H9 (cell line): ENCODE measurements at regions not wholly inside any gene's neighbourhood (a gene's known extent, or its start where the extent isn't known, plus 50 kb on each side); places are given as distances from the start of the nearest gene placed in this dataset.

Experiments used
- DNase-seq: peaks from one replicate; pipeline ENCODE4 v3.0.0-alpha.2; 2017
- H2AFZ ChIP-seq: one replicate; pipeline ENCODE4 v1.6.1; 2013; ENCODE audit warnings: mild to moderate bottlenecking, low read length, control low read depth, moderate library complexity
- H2AK5ac ChIP-seq: 2 replicates; pipeline ENCODE4 v1.6.1; 2013; ENCODE audit warnings: low read length, control low read depth, mixed read lengths; ENCODE audit not compliant: insufficient read length
- H2BK120ac ChIP-seq: one replicate; pipeline ENCODE4 v1.6.1; 2013; ENCODE audit warnings: low read depth, mild to moderate bottlenecking, low read length, control low read depth, inconsistent platforms; ENCODE audit not compliant: poor library complexity, severe bottlenecking
- H2BK12ac ChIP-seq: 2 replicates; pipeline ENCODE4 v1.6.1; 2013; ENCODE audit warnings: low read length, control low read depth, mixed read lengths, low read depth; ENCODE audit not compliant: insufficient read length
- H2BK15ac ChIP-seq: 2 replicates; pipeline ENCODE4 v1.6.1; 2013; ENCODE audit warnings: low read depth, low read length, control low read depth
- H2BK20ac ChIP-seq: one replicate; pipeline ENCODE4 v1.6.1; 2013; ENCODE audit warnings: low read depth, mild to moderate bottlenecking, low read length, control low read depth, inconsistent platforms; ENCODE audit not compliant: poor library complexity, severe bottlenecking
- H2BK5ac ChIP-seq: 2 replicates; pipeline ENCODE4 v1.6.1; 2013; ENCODE audit warnings: low read length, control low read depth, mixed read lengths; ENCODE audit not compliant: insufficient read length
- H3K14ac ChIP-seq: 2 replicates; pipeline ENCODE4 v1.6.1; 2013; ENCODE audit warnings: low read length, control low read depth; ENCODE audit not compliant: insufficient read depth
- H3K18ac ChIP-seq: 2 replicates; pipeline ENCODE4 v1.6.1; 2013; ENCODE audit warnings: low read depth, mild to moderate bottlenecking, mixed read lengths, low read length, control low read depth; ENCODE audit not compliant: insufficient read length
- H3K23ac ChIP-seq: 2 replicates; pipeline ENCODE4 v1.6.1; 2013; ENCODE audit warnings: low read length, control low read depth, mixed read lengths, low read depth; ENCODE audit not compliant: insufficient read length
- H3K23me2 ChIP-seq: 2 replicates; pipeline ENCODE4 v1.6.1; 2013; ENCODE audit warnings: low read depth, mild to moderate bottlenecking, mixed read lengths, low read length, control low read depth; ENCODE audit not compliant: insufficient read length, poor library complexity, severe bottlenecking
- H3K27ac ChIP-seq: 2 replicates; pipeline ENCODE4 v1.5.1; 2013; ENCODE audit warnings: low read length, control low read depth, mixed read lengths, low read depth; ENCODE audit not compliant: insufficient read length
- H3K27me3 ChIP-seq: 2 replicates; pipeline ENCODE4 v1.6.1; 2013; ENCODE audit warnings: low read length, control low read depth, inconsistent platforms; ENCODE audit not compliant: insufficient read depth
- H3K4ac ChIP-seq: 2 replicates; pipeline ENCODE4 v1.6.1; 2013; ENCODE audit warnings: low read depth, mild to moderate bottlenecking, control low read depth, inconsistent platforms, low read length, moderate library complexity
- H3K4me1 ChIP-seq: 2 replicates; pipeline ENCODE4 v1.6.1; 2013; ENCODE audit warnings: low read length, control low read depth, inconsistent platforms; ENCODE audit not compliant: insufficient read depth
- H3K4me2 ChIP-seq: 2 replicates; pipeline ENCODE4 v1.6.1; 2013; ENCODE audit warnings: low read length, control low read depth, mixed read lengths; ENCODE audit not compliant: insufficient read length, insufficient read depth
- H3K56ac ChIP-seq: 2 replicates; pipeline ENCODE4 v1.6.1; 2013; ENCODE audit warnings: low read depth, mild to moderate bottlenecking, mixed read lengths, low read length, control low read depth; ENCODE audit not compliant: insufficient read length
- H3K79me1 ChIP-seq: 2 replicates; pipeline ENCODE4 v1.6.1; 2013; ENCODE audit warnings: low read depth, mild to moderate bottlenecking, moderate library complexity, low read length, control low read depth, inconsistent platforms; ENCODE audit not compliant: insufficient read depth, poor library complexity, severe bottlenecking
- H3K79me2 ChIP-seq: 2 replicates; pipeline ENCODE4 v1.6.1; 2013; ENCODE audit warnings: low read length, control low read depth, inconsistent platforms; ENCODE audit not compliant: insufficient read depth
- H3K9ac ChIP-seq: 2 replicates; pipeline ENCODE4 v1.6.1; 2013; ENCODE audit warnings: low read length, control low read depth, mixed read lengths; ENCODE audit not compliant: insufficient read length; ENCODE audit errors: extremely low read depth
- H3K9me3 ChIP-seq: one replicate; pipeline ENCODE4 v1.6.1; 2013; ENCODE audit warnings: low read depth, low read length, inconsistent platforms; ENCODE audit not compliant: control insufficient read depth
- H3T11ph ChIP-seq: one replicate; pipeline ENCODE4 v1.6.1; 2013; ENCODE audit warnings: mild to moderate bottlenecking, low read length, control low read depth, inconsistent platforms
- H4K20me1 ChIP-seq: one replicate; pipeline ENCODE4 v1.6.1; 2013; ENCODE audit not compliant: control insufficient read depth, insufficient read length, insufficient read depth
- H4K5ac ChIP-seq: 2 replicates; pipeline ENCODE4 v1.6.1; 2013; ENCODE audit warnings: low read depth, mild to moderate bottlenecking, mixed read lengths, low read length, control low read depth; ENCODE audit not compliant: insufficient read length
- H4K8ac ChIP-seq: replicated peaks from 2 replicates; pipeline ENCODE4 v1.6.1; 2013; ENCODE audit warnings: low read length, control low read depth, mixed read lengths, low read depth; ENCODE audit not compliant: insufficient read length
- H4K91ac ChIP-seq: 2 replicates; pipeline ENCODE4 v1.6.1; 2013; ENCODE audit warnings: low read depth, mild to moderate bottlenecking, moderate library complexity, mixed read lengths, low read length, control low read depth; ENCODE audit not compliant: insufficient read length
- H3K27ac Mint-ChIP-seq, 3 experiments: 2 replicates in 2 of 3; 3 replicates in 1 of 3; pipeline ENCODE4 v1.8.0; 2020 to 2021; ENCODE audit warnings: mixed read lengths in 3 of 3, mild to moderate bottlenecking in 1 of 3, moderate library complexity in 1 of 3
- H3K27me3 Mint-ChIP-seq: 2 replicates; pipeline ENCODE4 v1.8.0; 2021; ENCODE audit warnings: low read depth, mild to moderate bottlenecking, moderate library complexity, mixed read lengths
- H3K36me3 Mint-ChIP-seq, 3 experiments: 2 replicates in 2 of 3; 3 replicates in 1 of 3; pipeline ENCODE4 v1.8.0; 2020 to 2021; ENCODE audit warnings: low read depth in 3 of 3, mixed read lengths in 3 of 3; ENCODE audit not compliant: insufficient read depth in 1 of 3
- H3K4me1 Mint-ChIP-seq, 2 experiments: 2 replicates each; pipeline ENCODE4 v1.8.0; 2020; ENCODE audit warnings: mixed read lengths in 2 of 2
- H3K4me3 Mint-ChIP-seq, 2 experiments: 2 replicates in 1 of 2; 3 replicates in 1 of 2; pipeline ENCODE4 v1.8.0; 2020 to 2021; ENCODE audit warnings: mild to moderate bottlenecking in 2 of 2, mixed read lengths in 2 of 2, moderate library complexity in 1 of 2
- H3K9me3 Mint-ChIP-seq, 2 experiments: 2 replicates in 1 of 2; 3 replicates in 1 of 2; pipeline ENCODE4 v1.8.0; 2020; ENCODE audit warnings: mild to moderate bottlenecking in 2 of 2, mixed read lengths in 2 of 2, moderate library complexity in 1 of 2
- WGBS: extraction: QIAGEN DNeasy Blood & Tissue Kit; methylation state at CpG from one replicate; pipeline ENCODE4 v1.1.7; 2013; ENCODE audit warnings: missing lambda C conversion rate, low lambda C conversion rate, mixed read lengths; ENCODE audit not compliant: insufficient read length; ENCODE audit errors: extremely low coverage; 5-methylcytosine and 5-hydroxymethylcytosine counted together
- TF ChIP-seq, protein P1 (sequence below): fragments of 200-600 bp; sonication (generic); conservative IDR thresholded peaks from 3 replicates; pipeline ENCODE4 v1.8.0; 2021; ENCODE audit warnings: antibody characterized with exemption, mild to moderate bottlenecking

DNA sequence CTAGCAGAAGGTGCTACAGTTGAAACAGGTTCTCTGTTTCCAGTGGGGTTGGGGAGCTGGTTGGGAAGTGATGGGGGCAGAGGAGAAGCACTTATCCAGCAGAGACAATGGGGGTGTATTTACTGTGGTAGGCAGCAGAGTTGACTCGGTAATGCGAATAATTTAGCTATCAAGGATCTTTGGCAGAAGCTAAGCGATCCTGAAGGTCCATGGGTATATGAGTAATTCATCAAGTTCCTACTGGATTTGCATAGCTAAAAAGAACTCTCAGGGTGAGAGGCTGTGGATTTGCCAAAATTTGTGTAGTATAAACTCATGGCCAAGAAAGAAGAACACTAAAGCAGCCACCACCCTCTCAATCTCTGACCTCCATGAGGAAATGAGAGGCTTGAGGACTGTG, 61.2 kb upstream of the EGFLAM start:
- H3K9me3 Mint-ChIP-seq = peaks cover 0 to 3% of the 10 kb centered on the region in 2 experiments; a peak in 2 of 5 replicates
- Histone ChIP-seq H3K4me2 (no peak overlapping the region), H3K79me1 (no peaks in the 10 kb centered on the region), H2BK5ac (no peak overlapping the region), H3K9me3 (no peaks in the 10 kb centered on the region), H4K8ac (no peak overlapping the region), H3K9ac (no peak overlapping the region), H2BK12ac (no peak overlapping the region), H4K91ac (no peak overlapping the region), H4K5ac (no peak overlapping the region), H3K27ac (no peak overlapping the region), H3K4ac (no peak overlapping the region), H3K79me2 (no peaks in the 10 kb centered on the region), H3K18ac (no peak overlapping the region), H3K23me2 (no peaks in the 10 kb centered on the region), H3K27me3 (no peaks in the 10 kb centered on the region), H3K4me1 (no peaks in the 10 kb centered on the region), H3K14ac (no peak overlapping the region), H2AK5ac (no peak overlapping the region), H2AFZ (no peak overlapping the region), H2BK120ac (no peak overlapping the region), H3T11ph (no peak overlapping the region), H2BK15ac (no peak overlapping the region), H3K23ac (no peak overlapping the region), H2BK20ac (no peak overlapping the region), H4K20me1 (no peaks in the 10 kb centered on the region), H3K56ac (no peak overlapping the region)
- H3K27me3 Mint-ChIP-seq = peaks cover 4% of the 10 kb centered on the region
- no peaks in the 10 kb centered on the region; a peak in 1 of 7 replicates for H3K36me3 Mint-ChIP-seq
- H3K27ac Mint-ChIP-seq = no peak overlapping the region
- H3K4me1 Mint-ChIP-seq = no peaks in the 10 kb centered on the region
- DNase-seq = no peak
- TF ChIP-seq, protein P1, sequence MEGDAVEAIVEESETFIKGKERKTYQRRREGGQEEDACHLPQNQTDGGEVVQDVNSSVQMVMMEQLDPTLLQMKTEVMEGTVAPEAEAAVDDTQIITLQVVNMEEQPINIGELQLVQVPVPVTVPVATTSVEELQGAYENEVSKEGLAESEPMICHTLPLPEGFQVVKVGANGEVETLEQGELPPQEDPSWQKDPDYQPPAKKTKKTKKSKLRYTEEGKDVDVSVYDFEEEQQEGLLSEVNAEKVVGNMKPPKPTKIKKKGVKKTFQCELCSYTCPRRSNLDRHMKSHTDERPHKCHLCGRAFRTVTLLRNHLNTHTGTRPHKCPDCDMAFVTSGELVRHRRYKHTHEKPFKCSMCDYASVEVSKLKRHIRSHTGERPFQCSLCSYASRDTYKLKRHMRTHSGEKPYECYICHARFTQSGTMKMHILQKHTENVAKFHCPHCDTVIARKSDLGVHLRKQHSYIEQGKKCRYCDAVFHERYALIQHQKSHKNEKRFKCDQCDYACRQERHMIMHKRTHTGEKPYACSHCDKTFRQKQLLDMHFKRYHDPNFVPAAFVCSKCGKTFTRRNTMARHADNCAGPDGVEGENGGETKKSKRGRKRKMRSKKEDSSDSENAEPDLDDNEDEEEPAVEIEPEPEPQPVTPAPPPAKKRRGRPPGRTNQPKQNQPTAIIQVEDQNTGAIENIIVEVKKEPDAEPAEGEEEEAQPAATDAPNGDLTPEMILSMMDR = no peak
- no CpG with 5 or more reads among the region's 3 CpGs for WGBS
- no peak overlapping the region for H3K4me3 Mint-ChIP-seq
